SIG-M5 (cell line): ENCODE measurements at regions not wholly inside any gene's neighbourhood (a gene's known extent, or its start where the extent isn't known, plus 50 kb on each side); places are given as distances from the start of the nearest gene placed in this dataset.

Source experiments
- DNase-seq: peaks from one replicate; lab custom pipeline; 2025; lab: John Stamatoyannopoulos, UW

- no peak for DNase-seq
These were observed 168.3 kb downstream of the AREG start for GRCh38 chr4:74613266-74613665.

GRCh38 chr4:74615411-74615810 is 170.5 kb downstream of the AREG start:
- no peak for DNase-seq

- DNase-seq: no peak
These were observed 173.2 kb downstream of the AREG start for GRCh38 chr4:74618166-74618565.

GRCh38 chr4:74618659-74619058 is 173.7 kb downstream of the AREG start:
- DNase-seq: no peak

- no peak for DNase-seq
These were observed 174.2 kb downstream of the BTC start for GRCh38 chr4:74619931-74620702.

- no peak for DNase-seq
These were observed 172.7 kb downstream of the BTC start for GRCh38 chr4:74621616-74622015.

- peak; percentile 4 for DNase-seq
These were observed 171.3 kb downstream of the BTC start for GRCh38 chr4:74623041-74623440.

- peak; percentile 18 for DNase-seq
These were observed 169.8 kb downstream of the BTC start for GRCh38 chr4:74624351-74625151.

- no peak for DNase-seq
These were observed 168.3 kb downstream of the BTC start for GRCh38 chr4:74625981-74626380.

- DNase-seq: no peak
These were observed 167.2 kb downstream of the BTC start for GRCh38 chr4:74627093-74627492.

- no peak for DNase-seq
These were observed 166.8 kb downstream of the BTC start for GRCh38 chr4:74627504-74627903.

- peak; percentile 60 for DNase-seq
These were observed 165.3 kb downstream of the BTC start for GRCh38 chr4:74628852-74629620.

- DNase-seq: no peak
These were observed 163.8 kb downstream of the BTC start for GRCh38 chr4:74630551-74630950.

- no peak for DNase-seq
These were observed 163.0 kb downstream of the BTC start for GRCh38 chr4:74631338-74631737.

- no peak for DNase-seq
These were observed 162.3 kb downstream of the BTC start for GRCh38 chr4:74631988-74632387.

GRCh38 chr4:74632634-74633033 is 161.7 kb downstream of the BTC start:
- DNase-seq: no peak

GRCh38 chr4:74635074-74635473 is 159.2 kb downstream of the BTC start:
- DNase-seq: no peak

- no peak for DNase-seq
These were observed 158.7 kb downstream of the BTC start for GRCh38 chr4:74635490-74636123.

- no peak for DNase-seq
These were observed 156.3 kb downstream of the BTC start for GRCh38 chr4:74638001-74638400.

- DNase-seq: no peak
These were observed 155.6 kb downstream of the BTC start for GRCh38 chr4:74638689-74639088.

GRCh38 chr4:74640111-74640903 is 154.0 kb downstream of the BTC start:
- DNase-seq: no peak
